ENCODE measurements at regions not wholly inside any gene's neighbourhood (a gene's known extent, or its start where the extent isn't known, plus 50 kb on each side); places are given as distances from the start of the nearest gene placed in this dataset.

DNA sequence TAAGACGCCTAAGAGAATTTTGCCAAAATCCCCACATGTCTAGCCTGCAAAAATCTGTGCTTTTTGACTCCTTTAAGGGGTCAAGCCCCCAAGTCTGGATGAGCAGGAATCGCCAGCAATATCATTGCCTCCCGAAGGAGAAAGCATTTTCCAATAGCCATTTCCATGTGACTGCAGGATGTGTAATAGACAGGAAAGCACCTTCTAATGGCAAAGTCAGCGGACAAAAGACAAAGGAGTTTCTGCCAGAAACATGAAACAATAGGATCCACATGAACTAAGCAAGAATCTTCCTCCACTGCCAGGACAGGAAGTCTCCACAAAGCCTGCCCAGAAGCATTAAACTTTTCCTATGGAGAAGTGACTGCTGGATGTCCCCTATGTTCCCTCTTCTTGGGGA lies 177.1 kb upstream of the PCSK5 start:
- DNase-seq = no peak
- Mint-ChIP-seq H3K4me3 (no peak overlapping the region), H3K27ac (no peak overlapping the region), H3K27me3 (peaks cover 6% of the 10 kb centered on the region), H3K36me3 (ENCODE audit: low read depth) (no peaks in the 10 kb centered on the region), H3K9me3 (no peaks in the 10 kb centered on the region), H3K4me1 (ENCODE audit: low read depth) (no peaks in the 10 kb centered on the region)

DNA sequence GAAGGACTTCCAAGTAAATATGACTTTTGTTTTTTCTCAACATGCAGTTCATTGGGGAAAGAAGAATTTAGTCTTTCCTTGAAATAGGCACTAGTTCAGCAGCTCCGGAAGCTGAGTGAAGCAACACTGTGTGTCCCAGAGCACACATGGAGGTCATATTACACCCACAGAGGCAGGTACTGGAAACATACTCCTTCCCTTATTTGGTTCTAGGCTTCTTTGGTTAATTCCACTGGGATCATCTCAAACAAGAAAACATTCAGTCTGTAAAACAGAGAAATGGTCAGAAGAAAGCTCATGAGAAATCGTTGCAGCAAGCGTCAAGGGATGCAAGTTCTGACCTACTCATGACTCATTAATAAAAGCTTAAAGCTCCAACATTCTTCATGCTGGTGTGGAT lies 175.1 kb upstream of the PCSK5 start:
- Mint-ChIP-seq H3K27me3 (no peaks in the 10 kb centered on the region), H3K4me1 (ENCODE audit: low read depth) (no peaks in the 10 kb centered on the region), H3K27ac (no peak overlapping the region), H3K4me3 (no peak overlapping the region), H3K9me3 (no peaks in the 10 kb centered on the region), H3K36me3 (ENCODE audit: low read depth) (no peaks in the 10 kb centered on the region)
- DNase-seq = no peak

DNA sequence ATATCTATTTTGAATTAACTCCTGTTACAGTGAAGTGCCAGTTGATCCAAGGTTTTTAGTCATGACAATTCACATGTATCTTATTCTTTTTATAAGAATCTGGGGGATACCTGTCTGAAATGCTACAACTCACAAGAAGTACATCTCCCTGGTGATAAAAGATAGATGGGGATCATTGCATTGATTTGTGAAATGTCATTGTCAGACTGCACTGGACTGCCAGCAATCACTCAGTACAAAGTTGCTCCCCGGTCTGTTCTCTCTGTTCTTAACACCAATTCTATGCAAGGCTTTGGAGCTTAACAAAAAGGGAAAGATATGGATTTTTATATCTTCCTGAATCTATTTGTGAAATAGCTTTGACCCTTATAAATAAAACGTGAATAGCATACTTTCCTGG lies 171.8 kb upstream of the PCSK5 start:
- Mint-ChIP-seq H3K4me3 (no peak overlapping the region), H3K27ac (no peak overlapping the region), H3K36me3 (ENCODE audit: low read depth) (no peaks in the 10 kb centered on the region), H3K27me3 (no peaks in the 10 kb centered on the region), H3K4me1 (ENCODE audit: low read depth) (no peaks in the 10 kb centered on the region), H3K9me3 (no peaks in the 10 kb centered on the region)
- DNase-seq = no peak

DNA sequence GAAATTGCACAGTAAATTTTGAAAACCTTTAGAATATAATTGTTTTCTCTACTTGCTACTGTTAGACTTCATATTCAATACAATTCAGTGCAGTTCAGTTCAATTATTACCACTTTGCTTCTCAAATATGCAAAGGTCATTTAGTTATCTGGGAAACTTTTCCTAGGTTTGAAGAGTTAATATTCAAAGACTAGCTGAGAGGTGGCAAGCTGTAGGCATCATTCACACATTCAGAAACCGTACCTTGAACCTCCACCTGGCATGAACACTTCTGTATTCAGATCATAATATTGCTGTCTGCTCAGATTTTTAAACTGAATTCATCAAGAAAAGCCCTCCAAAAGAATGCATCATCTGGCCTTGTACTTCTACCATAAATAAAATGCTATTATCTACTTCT lies 162.1 kb upstream of the PCSK5 start:
- Mint-ChIP-seq H3K9me3 (no peaks in the 10 kb centered on the region), H3K27ac (no peak overlapping the region), H3K4me1 (ENCODE audit: low read depth) (no peaks in the 10 kb centered on the region), H3K4me3 (no peak overlapping the region), H3K36me3 (ENCODE audit: low read depth) (no peaks in the 10 kb centered on the region), H3K27me3 (peaks cover 2% of the 10 kb centered on the region)
- no peak for DNase-seq

DNA sequence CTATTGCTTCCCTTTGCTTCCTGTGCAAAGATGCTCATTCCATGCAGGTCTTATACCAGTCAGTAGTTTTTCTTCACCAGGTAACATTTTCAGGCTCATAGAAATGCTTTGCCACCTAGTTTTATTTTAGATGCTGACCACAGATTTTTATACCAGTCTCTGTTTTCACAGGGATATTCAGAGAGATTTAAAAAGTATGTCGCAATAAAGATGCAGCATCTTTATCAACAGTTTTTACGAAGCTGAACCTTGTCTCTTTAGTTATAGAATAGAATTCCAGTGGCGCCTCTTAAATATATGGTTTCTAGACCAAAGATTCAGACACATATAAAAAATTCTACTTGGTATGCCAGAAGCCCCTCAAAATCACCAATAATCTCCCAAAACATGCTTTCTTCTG lies 155.7 kb upstream of the PCSK5 start:
- Mint-ChIP-seq H3K9me3 (no peaks in the 10 kb centered on the region), H3K27me3 (peaks cover 3% of the 10 kb centered on the region), H3K4me3 (no peak overlapping the region), H3K36me3 (ENCODE audit: low read depth) (no peaks in the 10 kb centered on the region), H3K4me1 (ENCODE audit: low read depth) (no peaks in the 10 kb centered on the region), H3K27ac (no peak overlapping the region)
- no peak for DNase-seq

DNA sequence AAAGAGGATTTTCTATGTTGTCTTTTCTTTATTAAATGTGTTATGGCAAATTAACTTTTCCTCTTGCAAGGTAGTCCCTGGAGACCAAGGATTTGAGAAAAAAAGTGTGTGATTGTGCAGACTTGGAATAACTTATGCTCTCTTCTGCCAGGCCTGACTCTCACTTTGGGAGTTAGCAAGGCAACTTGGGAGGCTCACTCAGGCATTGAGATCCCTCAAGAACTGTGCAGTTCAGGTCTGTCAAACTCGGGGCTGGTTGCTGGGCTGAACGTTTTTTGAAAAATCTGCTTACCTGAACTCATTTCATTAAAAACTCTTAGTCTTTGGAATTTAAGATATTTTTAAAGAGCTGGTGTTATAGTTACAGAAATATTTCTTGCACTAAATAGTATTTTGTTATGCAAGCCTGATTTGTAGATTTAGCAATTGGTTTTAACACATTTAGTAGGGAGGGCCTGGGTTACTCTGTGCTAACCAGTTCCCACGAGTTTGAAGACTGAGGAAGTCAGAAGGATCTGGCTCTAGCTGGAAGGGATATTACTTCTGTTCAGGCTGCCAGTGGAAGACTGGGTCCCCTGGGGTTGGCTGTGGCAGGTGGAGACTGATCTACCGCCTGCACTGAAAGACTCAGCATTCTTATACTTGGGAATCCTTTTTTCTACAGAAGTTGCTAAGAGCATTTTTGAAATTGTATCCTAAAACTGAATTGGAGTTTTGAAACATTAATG lies 150.4 kb upstream of the PCSK5 start:
- Mint-ChIP-seq H3K9me3 (no peaks in the 10 kb centered on the region), H3K27me3 (peaks cover 15% of the 10 kb centered on the region), H3K27ac (no peak overlapping the region), H3K4me3 (no peak overlapping the region), H3K4me1 (ENCODE audit: low read depth) (no peaks in the 10 kb centered on the region), H3K36me3 (ENCODE audit: low read depth) (no peaks in the 10 kb centered on the region)
- DNase-seq = no peak

DNA sequence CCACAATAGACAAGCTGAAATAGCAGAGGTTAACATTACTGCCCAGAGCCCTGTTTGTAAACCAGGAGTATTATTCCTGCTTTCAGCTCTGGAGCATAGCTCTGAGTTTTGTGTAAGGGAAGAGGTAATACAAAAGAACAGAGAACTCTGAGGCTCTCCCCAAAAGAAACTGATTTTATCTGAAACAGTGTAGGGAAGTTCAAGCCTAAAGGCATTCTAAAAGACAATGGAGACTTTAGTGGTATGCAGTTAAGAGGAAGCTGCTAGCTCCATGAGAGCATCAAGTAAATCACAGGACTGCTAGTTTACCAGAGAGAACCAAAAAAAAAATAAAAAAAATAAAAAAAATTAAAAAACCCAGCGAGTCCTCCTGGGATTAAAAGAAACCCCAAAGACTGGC lies 146.6 kb upstream of the PCSK5 start:
- no peaks in the 10 kb centered on the region for H3K36me3 Mint-ChIP-seq (ENCODE audit: low read depth)

DNA sequence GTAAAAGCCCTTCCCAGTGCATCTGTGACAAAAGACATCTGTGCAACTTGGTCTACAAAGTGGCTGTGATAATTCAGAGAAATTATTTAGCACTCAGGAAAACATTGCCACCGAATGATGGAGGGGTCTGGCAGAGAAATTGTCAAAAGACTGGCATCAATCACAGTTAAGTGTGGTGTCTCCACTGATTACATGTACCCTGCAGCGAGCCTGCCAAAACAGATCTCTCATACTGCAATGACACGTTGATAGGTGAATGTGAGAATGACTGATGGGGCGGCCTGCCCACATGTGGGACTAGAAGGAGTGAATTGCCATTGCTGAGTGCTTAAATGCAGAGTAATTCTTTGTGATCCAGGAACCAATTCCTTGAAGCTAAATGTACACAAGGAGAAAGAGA lies 136.4 kb upstream of the PCSK5 start:
- H3K4me1 Mint-ChIP-seq (ENCODE audit: low read depth) = no peaks in the 10 kb centered on the region

More for the DNA sequence above, 146.6 kb upstream of the PCSK5 start:
- Mint-ChIP-seq H3K27me3 (peaks cover 14% of the 10 kb centered on the region), H3K9me3 (no peaks in the 10 kb centered on the region), H3K27ac (no peak overlapping the region), H3K4me1 (ENCODE audit: low read depth) (no peaks in the 10 kb centered on the region), H3K4me3 (no peak overlapping the region)
- DNase-seq = no peak

DNA sequence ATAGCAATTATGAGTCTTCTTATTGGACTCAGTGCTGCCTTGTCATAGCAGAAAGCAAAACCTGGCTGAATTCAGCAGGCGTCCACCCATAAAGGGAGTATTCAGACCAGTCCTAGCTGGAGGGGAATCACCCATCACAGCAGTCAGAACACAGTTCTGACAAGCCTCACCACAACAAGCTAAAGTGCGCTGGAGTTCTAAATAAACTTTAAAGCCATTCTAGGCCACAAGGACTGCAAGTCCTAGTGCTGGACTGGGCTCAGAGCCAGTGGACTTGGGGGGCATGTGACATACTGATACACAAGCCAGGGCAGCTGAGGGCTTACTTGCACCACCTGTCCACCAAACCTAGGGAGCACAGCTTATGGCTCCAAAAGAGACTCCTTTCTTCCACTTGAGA lies 115.3 kb upstream of the PCSK5 start:
- H3K27me3 Mint-ChIP-seq = peaks cover 8% of the 10 kb centered on the region
- H3K27ac Mint-ChIP-seq = no peak overlapping the region
- no peak overlapping the region for H3K4me3 Mint-ChIP-seq
- H3K4me1 Mint-ChIP-seq (ENCODE audit: low read depth) = no peaks in the 10 kb centered on the region
- DNase-seq = no peak
- no peaks in the 10 kb centered on the region for H3K36me3 Mint-ChIP-seq (ENCODE audit: low read depth)
- H3K9me3 Mint-ChIP-seq = peaks cover 4% of the 10 kb centered on the region

More for the DNA sequence above, 136.4 kb upstream of the PCSK5 start:
- H3K9me3 Mint-ChIP-seq = no peaks in the 10 kb centered on the region
- no peak overlapping the region for H3K4me3 Mint-ChIP-seq
- H3K27me3 Mint-ChIP-seq = no peaks in the 10 kb centered on the region
- no peak overlapping the region for H3K27ac Mint-ChIP-seq
- DNase-seq = no peak
- no peaks in the 10 kb centered on the region for H3K36me3 Mint-ChIP-seq (ENCODE audit: low read depth)

DNA sequence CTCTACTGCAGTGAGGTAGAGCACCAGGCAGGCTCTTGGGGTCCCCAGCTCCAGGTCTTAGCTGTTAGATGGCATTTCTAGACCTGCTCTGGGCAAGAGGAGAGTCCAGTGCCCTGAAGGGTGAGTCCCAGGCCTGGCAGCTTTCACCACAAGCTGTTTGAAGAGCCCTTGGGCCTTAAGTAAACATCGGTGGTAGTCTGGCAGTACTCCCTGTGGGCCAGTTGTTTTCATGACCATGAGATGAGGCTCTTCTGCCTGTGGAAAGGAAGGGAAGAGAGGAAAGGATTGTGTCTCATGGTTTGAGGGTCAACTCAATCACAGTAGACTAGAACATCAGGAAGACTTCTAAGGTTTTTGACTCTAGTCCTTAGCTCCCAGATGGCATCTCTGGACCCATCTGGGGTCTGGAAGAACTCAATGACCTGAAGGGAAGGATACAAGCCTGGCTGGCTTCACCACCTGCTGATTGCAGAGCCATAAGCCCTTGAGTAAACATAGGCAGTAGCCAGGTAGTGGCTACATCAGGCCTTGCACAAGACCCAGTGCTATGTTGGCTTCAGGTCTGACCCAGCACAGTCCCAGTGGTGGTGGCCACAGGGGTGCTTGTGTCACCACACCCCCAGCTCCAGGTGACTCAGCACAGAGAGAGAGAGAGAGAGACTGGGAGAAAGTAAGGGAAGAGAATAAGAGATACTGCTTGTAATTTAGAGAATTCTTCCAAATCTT lies 114.3 kb upstream of the PCSK5 start:
- no peaks in the 10 kb centered on the region for H3K4me1 Mint-ChIP-seq (ENCODE audit: low read depth)
- H3K27me3 Mint-ChIP-seq = peaks cover 8% of the 10 kb centered on the region
- DNase-seq = no peak
- peaks cover 2% of the 10 kb centered on the region for H3K9me3 Mint-ChIP-seq
- no peak overlapping the region for H3K27ac Mint-ChIP-seq
- no peaks in the 10 kb centered on the region for H3K36me3 Mint-ChIP-seq (ENCODE audit: low read depth)
- no peak overlapping the region for H3K4me3 Mint-ChIP-seq

DNA sequence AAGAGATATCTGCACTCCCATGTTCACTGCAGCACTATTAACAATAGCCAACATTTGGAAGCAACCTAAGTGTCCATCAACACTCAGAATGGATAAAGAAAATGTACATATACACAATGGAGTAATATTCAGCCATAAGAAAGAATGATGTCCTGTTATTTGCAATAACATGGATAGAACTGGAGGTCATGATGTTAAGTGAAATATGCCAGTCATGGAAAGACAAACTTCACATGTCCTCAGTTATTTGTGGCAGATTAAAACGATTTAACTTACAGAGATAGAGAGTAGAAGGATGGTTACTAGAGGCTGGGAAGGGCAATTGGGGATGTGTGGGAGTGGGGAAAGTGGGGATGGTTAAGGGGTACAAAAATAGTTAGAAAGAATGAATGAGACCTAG lies 110.3 kb upstream of the PCSK5 start:
- Mint-ChIP-seq H3K9me3 (peaks cover 2% of the 10 kb centered on the region), H3K27me3 (peaks cover 3% of the 10 kb centered on the region), H3K36me3 (ENCODE audit: low read depth) (no peaks in the 10 kb centered on the region), H3K27ac (no peak overlapping the region), H3K4me1 (ENCODE audit: low read depth) (no peaks in the 10 kb centered on the region), H3K4me3 (no peak overlapping the region)
- DNase-seq = no peak

DNA sequence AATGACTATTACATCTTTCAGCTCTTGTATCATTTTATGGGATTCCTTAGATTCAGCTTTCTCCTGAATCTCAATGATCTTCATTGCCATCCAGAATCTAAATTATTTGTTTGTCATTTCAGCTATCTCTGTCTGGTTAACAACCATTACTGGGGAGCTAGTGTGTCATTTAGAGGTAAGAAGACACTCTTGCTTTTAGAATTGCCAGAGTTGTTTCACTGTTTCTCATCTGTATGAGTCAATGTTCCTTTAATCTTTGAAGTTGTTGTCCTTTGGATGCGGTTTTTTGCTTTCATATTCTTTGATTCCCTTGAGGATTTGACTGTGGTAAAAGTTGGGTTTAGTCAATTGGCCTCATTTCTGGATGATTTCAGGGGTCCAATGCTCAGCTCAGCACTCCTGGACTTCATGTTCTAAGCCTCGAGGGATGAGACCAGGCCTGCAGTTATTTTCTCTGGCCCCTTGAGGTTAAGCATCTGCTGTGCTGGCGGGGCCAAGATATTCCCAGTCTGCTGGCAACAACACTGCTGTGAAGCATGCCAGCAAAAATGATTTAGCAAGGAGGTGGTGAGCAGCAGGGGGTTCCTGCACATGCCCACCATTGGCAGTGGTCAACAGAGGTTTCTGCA lies 102.4 kb upstream of the PCSK5 start:
- Mint-ChIP-seq H3K9me3 (peaks cover 2% of the 10 kb centered on the region), H3K4me1 (ENCODE audit: low read depth) (peaks cover 2% of the 10 kb centered on the region), H3K27ac (no peak overlapping the region), H3K4me3 (no peak overlapping the region), H3K27me3 (peaks cover 6% of the 10 kb centered on the region), H3K36me3 (ENCODE audit: low read depth) (no peaks in the 10 kb centered on the region)
- DNase-seq = no peak

DNA sequence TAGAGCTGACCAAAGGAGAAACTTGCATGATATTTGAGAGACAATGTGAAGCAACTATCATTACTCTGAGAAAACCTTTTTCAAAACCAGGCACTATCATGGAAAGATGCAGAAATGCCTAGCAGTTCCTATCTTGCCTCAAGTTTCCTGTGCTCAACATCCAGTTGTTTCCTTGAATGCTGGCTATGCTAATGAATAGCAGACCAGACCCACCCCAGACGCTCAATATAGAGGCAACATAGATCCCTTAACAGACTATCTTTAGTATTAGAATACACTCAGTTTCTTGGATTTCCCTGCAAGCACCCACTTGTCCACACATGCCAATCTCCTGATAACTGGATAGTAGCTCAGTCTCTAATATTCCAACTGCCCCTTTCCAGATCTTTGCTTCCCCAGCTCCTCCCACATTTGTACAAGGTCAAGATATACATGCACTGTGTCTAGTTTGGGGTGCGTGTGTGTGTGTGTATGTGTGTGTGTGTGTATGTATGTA lies 93.3 kb upstream of the PCSK5 start:
- H3K9me3 Mint-ChIP-seq = no peaks in the 10 kb centered on the region
- peaks cover 26% of the 10 kb centered on the region for H3K27me3 Mint-ChIP-seq
- no peaks in the 10 kb centered on the region for H3K4me1 Mint-ChIP-seq (ENCODE audit: low read depth)
- no peak overlapping the region for H3K27ac Mint-ChIP-seq
- no peak overlapping the region for H3K4me3 Mint-ChIP-seq
- H3K36me3 Mint-ChIP-seq (ENCODE audit: low read depth) = no peaks in the 10 kb centered on the region
- no peak for DNase-seq

DNA sequence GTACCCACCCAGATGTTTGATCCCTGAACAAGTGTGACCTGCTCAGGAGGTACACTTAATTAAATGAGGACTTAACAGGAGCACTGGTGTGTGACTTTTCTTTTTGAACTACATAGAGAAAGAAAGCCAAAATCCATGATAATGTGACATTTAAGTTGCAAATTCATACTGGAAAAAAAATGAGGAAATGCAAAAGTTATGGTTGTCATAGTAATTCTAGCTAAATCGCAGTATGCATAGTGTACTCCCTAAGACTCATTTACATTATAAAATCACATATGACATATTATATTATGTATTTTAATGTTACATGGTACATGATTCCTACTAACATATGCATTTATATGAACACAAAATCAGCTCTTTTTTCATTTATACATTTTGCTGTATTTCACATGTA lies 92.0 kb upstream of the PCSK5 start:
- no peaks in the 10 kb centered on the region for H3K36me3 Mint-ChIP-seq (ENCODE audit: low read depth)
- H3K4me3 Mint-ChIP-seq = no peak overlapping the region
- no peak for DNase-seq
- H3K27ac Mint-ChIP-seq = no peak overlapping the region
- no peaks in the 10 kb centered on the region for H3K4me1 Mint-ChIP-seq (ENCODE audit: low read depth)
- peaks cover 22% of the 10 kb centered on the region for H3K27me3 Mint-ChIP-seq
- H3K9me3 Mint-ChIP-seq = no peaks in the 10 kb centered on the region

DNA sequence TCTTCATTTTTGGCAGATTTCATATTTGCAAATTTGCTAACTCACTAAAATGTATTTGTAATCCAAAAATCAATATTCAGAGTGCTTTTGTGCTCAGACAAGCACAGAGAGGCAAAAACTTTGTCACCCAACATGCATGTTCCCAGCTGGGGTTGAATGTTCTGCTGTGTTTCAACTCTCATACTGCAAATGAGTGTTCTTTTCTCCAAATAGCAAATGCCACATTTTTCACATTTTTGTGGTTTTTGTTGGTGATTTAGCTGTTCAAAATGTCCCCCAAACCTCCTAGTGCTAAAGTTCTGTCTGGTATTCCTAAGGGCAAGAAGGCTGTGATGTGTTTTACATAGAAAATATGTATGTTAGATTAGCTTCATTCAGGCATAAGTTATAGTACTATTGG lies 87.3 kb upstream of the PCSK5 start:
- Mint-ChIP-seq H3K9me3 (no peaks in the 10 kb centered on the region), H3K4me1 (ENCODE audit: low read depth) (no peaks in the 10 kb centered on the region), H3K27ac (no peak overlapping the region), H3K36me3 (ENCODE audit: low read depth) (no peaks in the 10 kb centered on the region), H3K27me3 (peaks cover 2% of the 10 kb centered on the region), H3K4me3 (no peak overlapping the region)
- no peak for DNase-seq
